Thymus (tissue), 11 donors: ENCODE measurements at regions not wholly inside any gene's neighbourhood (a gene's known extent, or its start where the extent isn't known, plus 50 kb on each side); places are given as distances from the start of the nearest gene placed in this dataset.
"Not testable (repeated sequence)": the region's sequence is repeated elsewhere in the genome, so short reads cannot be mapped to it uniquely, and the experiment has no call there.

ENCODE experiments used
- DNase-seq, 9 donors: peaks; one replicate each; pipeline ENCODE4 v3.0.0-alpha.2; 2013; ENCODE audit warnings: low spot score in 9 of 9, low read depth in 6 of 9, missing footprints in 1 of 9
- H3K27ac ChIP-seq, 2 donors: one replicate each; pipeline ENCODE4 v1.5.1; 2013; ENCODE audit warnings: control low read depth in 1 of 2, low read depth in 1 of 2, low read length in 1 of 2, mild to moderate bottlenecking in 1 of 2, moderate library complexity in 1 of 2
- H3K27me3 ChIP-seq, 2 donors: one replicate each; pipeline ENCODE4 v1.5.1; 2013; ENCODE audit warnings: low read length in 1 of 2; ENCODE audit not compliant: control insufficient read depth in 2 of 2, insufficient read depth in 1 of 2
- H3K36me3 ChIP-seq, 2 donors: one replicate each; pipeline ENCODE4 v1.5.1; 2013; ENCODE audit warnings: low read length in 1 of 2, mild to moderate bottlenecking in 1 of 2, moderate library complexity in 1 of 2; ENCODE audit not compliant: control insufficient read depth in 2 of 2, insufficient read depth in 2 of 2
- H3K4me1 ChIP-seq, 2 donors: one replicate each; pipeline ENCODE4 v1.5.1; 2013; ENCODE audit warnings: low read length in 2 of 2; ENCODE audit not compliant: control insufficient read depth in 2 of 2, insufficient read depth in 2 of 2
- H3K4me3 ChIP-seq, 2 donors: one replicate each; pipeline ENCODE4 v1.5.1; 2013; ENCODE audit warnings: low read length in 2 of 2, control low read depth in 1 of 2, mild to moderate bottlenecking in 1 of 2
- H3K9me3 ChIP-seq, 2 donors: one replicate each; pipeline ENCODE4 v1.5.1; 2013; ENCODE audit warnings: low read length in 1 of 2, mild to moderate bottlenecking in 1 of 2; ENCODE audit not compliant: control insufficient read depth in 2 of 2, insufficient read depth in 1 of 2
- WGBS: extraction: QIAGEN DNeasy Blood & Tissue Kit; methylation state at CpG from one replicate; pipeline ENCODE4 v1.1.7; 2013; 5-methylcytosine and 5-hydroxymethylcytosine counted together
- donor health status: healthy.

DNA sequence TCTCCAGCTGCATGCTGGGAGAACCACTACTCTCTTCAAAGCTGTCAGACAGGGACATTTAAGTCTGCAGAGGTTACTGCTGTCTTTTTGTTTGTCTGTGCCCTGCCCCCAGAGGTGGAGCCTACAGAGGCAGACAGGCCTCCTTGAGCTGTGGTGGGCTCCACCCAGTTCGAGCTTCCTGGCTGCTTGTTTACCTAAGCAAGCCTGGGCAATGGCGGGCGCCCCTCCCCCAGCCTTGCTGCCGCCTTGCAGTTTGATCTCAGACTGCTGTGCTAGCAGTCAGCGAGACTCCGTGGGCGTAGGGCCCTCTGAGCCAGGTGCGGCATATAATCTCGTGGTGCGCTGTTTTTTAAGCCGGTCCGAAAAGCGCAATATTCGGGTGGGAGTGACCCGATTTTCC lies 215.0 kb downstream of the STIM2 start:
- H3K27ac ChIP-seq, H3K4me3 ChIP-seq, DNase-seq, H3K36me3 ChIP-seq, H3K27me3 ChIP-seq, H3K4me1 ChIP-seq, H3K9me3 ChIP-seq: not testable (repeated sequence)
- WGBS: 83% methylated on average over 15 of the region's 15 CpGs

DNA sequence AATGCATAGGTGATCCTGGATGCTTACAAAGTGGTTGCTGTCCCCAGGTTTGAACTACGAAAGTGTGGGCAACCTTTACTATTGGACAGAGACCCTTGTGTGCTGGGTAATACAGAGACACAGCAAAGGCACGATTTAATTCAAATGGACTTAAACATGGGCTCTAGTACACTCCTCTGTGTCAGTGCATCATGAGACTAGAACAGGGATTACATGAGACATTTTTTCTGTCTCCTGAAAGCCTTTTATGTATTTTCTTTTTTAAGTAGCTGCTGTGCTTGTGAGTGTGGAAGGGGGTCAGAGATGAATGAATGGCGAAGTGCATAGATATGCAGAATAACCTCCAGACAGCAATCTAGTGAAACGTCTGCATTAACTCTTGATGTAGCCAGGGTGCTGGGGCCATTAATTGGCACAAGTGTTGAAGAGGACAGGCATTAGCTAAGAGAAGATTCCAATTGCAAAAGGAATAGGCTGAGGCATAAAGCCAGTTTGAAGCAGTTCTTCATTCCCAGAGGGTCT lies 218.4 kb downstream of the STIM2 start:
- Histone ChIP-seq H3K4me1 (no peaks in the 10 kb centered on the region), H3K27me3 (peaks cover 0 to 10% of the 10 kb centered on the region in 2 donors), H3K4me3 (no peak overlapping the region), H3K36me3 (no peaks in the 10 kb centered on the region), H3K27ac (no peak overlapping the region), H3K9me3 (no peaks in the 10 kb centered on the region)
- DNase-seq: no peak
- WGBS: 69% methylated on average over 4 of the region's 4 CpGs

- Histone ChIP-seq H3K27ac (no peak overlapping the region), H3K4me3 (no peak overlapping the region), H3K27me3 (peaks cover 14 to 34% of the 10 kb centered on the region in 2 donors), H3K9me3 (no peaks in the 10 kb centered on the region), H3K4me1 (no peaks in the 10 kb centered on the region), H3K36me3 (no peaks in the 10 kb centered on the region)
- DNase-seq: no peak
- WGBS: 84% methylated on average over 6 of the region's 6 CpGs
Observed at GRCh38 chr4:27081675-27082586, 221.3 kb downstream of the STIM2 start.

GRCh38 chr4:27082776-27083175 lies 222.1 kb downstream of the STIM2 start:
- Histone ChIP-seq H3K9me3 (no peaks in the 10 kb centered on the region), H3K36me3 (no peaks in the 10 kb centered on the region), H3K27ac (no peak overlapping the region), H3K4me3 (no peak overlapping the region), H3K27me3 (peaks cover 14 to 34% of the 10 kb centered on the region in 2 donors), H3K4me1 (no peaks in the 10 kb centered on the region)
- DNase-seq: no peak
- 87% methylated on average over 4 of the region's 4 CpGs for WGBS

GRCh38 chr4:27084685-27085361 lies 224.2 kb downstream of the STIM2 start:
- no peak for DNase-seq
- no peaks in the 10 kb centered on the region for H3K4me1 ChIP-seq
- H3K27ac ChIP-seq: no peak overlapping the region
- H3K9me3 ChIP-seq: no peaks in the 10 kb centered on the region
- no peaks in the 10 kb centered on the region for H3K36me3 ChIP-seq
- H3K27me3 ChIP-seq: peaks cover 14 to 34% of the 10 kb centered on the region in 2 donors
- 4% methylated on average over 33 of the region's 33 CpGs for WGBS
- H3K4me3 ChIP-seq: no peak overlapping the region

DNA sequence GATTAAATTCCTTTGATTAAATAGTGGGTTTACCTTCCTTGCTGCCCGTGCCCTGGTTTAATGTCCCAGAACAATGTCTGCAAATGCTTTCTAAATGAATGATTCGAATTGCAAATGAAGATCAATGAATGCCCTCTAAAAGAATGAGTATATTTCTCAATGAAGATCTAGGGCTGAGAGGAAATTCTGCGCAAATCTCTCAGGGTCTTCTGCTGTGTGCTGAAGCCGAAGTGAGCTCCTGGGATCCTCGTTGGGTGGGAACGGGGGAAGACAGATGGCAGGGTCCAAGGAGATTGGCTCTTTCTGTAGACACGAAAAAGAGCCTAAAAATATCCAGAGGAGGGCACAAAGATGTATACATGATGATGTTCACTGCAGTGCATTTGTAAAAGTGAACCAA lies 224.8 kb downstream of the STIM2 start:
- no peaks in the 10 kb centered on the region for H3K4me1 ChIP-seq
- H3K36me3 ChIP-seq: no peaks in the 10 kb centered on the region
- WGBS: 35% methylated on average over 7 of the region's 7 CpGs
- DNase-seq: no peak
- H3K27ac ChIP-seq: no peak overlapping the region
- no peak overlapping the region for H3K4me3 ChIP-seq
- H3K9me3 ChIP-seq: no peaks in the 10 kb centered on the region
- H3K27me3 ChIP-seq: peaks cover 14 to 34% of the 10 kb centered on the region in 2 donors

DNA sequence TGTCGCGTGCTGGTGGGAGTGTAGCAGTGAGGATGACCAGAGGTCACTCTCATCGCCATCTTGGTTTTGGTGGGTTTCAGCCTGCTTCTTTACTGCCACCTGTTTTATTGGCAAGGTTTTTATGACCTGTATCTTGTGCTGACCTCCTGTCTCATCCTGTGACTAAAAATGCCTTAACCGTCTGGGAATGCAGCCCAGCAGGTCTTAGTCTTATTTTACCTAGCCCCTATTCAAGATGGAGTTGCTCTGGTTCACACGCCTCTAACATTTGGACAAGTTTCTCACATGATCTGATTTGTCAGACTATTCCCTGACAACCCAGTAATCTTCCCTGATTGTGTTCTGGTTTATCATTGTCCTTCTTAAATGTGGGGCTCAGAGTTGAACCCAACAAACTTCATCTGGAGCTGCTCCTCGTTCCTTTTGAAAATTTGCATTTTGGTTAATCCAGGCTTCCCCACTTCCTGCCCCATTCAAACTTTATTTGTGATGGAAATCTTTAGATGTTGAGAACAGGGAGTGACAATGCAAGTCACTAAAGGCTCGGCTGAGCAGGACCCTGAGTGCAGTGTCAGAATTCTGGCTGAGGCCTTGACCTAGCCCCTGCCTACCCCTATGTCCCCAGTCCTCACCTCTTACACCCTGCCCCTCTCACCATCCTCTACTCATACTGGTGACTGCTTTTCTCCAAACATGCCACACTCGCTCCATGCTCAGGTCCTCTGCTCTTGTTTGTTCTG lies 226.8 kb downstream of the STIM2 start:
- no peak overlapping the region for H3K4me3 ChIP-seq
- peaks cover 14 to 34% of the 10 kb centered on the region in 2 donors for H3K27me3 ChIP-seq
- DNase-seq: no peak
- no peaks in the 10 kb centered on the region for H3K9me3 ChIP-seq
- 95% methylated on average over 8 of the region's 8 CpGs for WGBS
- no peak overlapping the region for H3K27ac ChIP-seq
- no peaks in the 10 kb centered on the region for H3K4me1 ChIP-seq
- H3K36me3 ChIP-seq: no peaks in the 10 kb centered on the region

DNA sequence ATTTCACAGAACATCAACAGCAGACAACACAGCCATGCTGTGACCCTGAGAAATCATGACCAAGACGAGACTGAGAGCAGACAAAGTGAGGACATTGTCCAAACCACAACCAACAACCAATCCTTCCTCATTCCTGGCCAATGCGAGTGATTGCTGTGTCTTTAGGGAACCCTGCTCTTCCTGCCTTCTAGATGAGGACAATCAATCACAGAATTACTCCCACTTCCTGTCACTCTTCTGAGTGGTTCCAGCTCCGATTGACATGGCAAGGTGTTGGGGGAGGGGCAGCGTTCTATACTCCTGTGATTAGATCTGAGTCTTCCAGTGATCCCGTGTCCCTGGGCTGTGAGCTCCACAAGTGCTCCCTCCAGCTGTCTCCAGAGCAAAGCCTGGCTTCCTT lies 227.8 kb downstream of the STIM2 start:
- H3K36me3 ChIP-seq: no peaks in the 10 kb centered on the region
- H3K4me3 ChIP-seq: no peak overlapping the region
- H3K4me1 ChIP-seq: no peaks in the 10 kb centered on the region
- peaks cover 14 to 29% of the 10 kb centered on the region in 2 donors for H3K27me3 ChIP-seq
- no peaks in the 10 kb centered on the region for H3K9me3 ChIP-seq
- no peak overlapping the region for H3K27ac ChIP-seq
- WGBS: 6% methylated on average over 5 of the region's 5 CpGs
- no peak for DNase-seq
